ENCODE measurements at regions not wholly inside any gene's neighbourhood (a gene's known extent, or its start where the extent isn't known, plus 50 kb on each side); places are given as distances from the start of the nearest gene placed in this dataset.

DNA sequence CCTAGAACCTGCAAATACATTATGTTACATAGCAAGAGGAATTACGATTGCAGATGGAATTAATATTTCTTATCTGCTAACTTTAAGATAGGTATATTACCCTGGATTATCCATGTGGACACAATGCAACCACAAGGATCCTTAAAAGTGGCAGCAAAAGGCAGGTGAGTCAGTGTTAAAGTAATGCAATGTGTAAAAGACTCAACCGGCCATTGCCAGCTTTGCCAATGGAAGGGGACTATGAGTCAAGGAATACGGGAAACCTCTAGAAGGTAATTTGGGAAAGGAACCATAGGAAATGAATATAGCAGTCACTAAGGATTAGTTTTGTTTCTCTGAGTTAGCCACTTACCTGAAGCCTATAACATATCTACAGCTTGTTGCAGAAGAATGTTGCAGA, 692.1 kb upstream of the ZP4 start (continued):
- TF ChIP-seq ZBTB34 (CRISPR knock-in tag; IDR thresholded peaks at IDR 0.05) (no peak), ZFP1 (CRISPR knock-in tag; IDR thresholded peaks at IDR 0.05) (no peak), POLR2G (IDR thresholded peaks at IDR 0.05; ENCODE audit: low read depth, low read length) (no peak)

- Histone ChIP-seq H3K27ac (ENCODE audit: extremely low read depth, low read depth, low read length) (no peak overlapping the region), H3K9me3 (replicated peaks; ENCODE audit: control insufficient read depth, insufficient read depth, low read depth, low read length) (0 out of 2 replicates have a peak, but pooled peaks cover 2% of the 10 kb centered on the region), H3K9ac (ENCODE audit: insufficient read depth in 1 of 2, low read depth in 2 of 2, low read length in 2 of 2) (no peak overlapping the region), H3K4me2 (ENCODE audit: insufficient read depth, low read length) (no peak overlapping the region), H3K9me1 (ENCODE audit: control insufficient read depth, insufficient read depth, low read length) (no peaks in the 10 kb centered on the region), H3K36me3 (ENCODE audit: control insufficient read depth, insufficient read depth, low read length) (no peaks in the 10 kb centered on the region), H3K4me1 (replicated peaks in 1 of 2; ENCODE audit: control insufficient read depth in 2 of 2, insufficient read depth in 2 of 2, low read length in 2 of 2) (no peaks in the 10 kb centered on the region), H2AFZ (ENCODE audit: low read depth, low read length) (no peak overlapping the region), H3K27me3 (ENCODE audit: control insufficient read depth in 2 of 2, insufficient read depth in 2 of 2, low read length in 2 of 2) (no peaks in the 10 kb centered on the region), H4K20me1 (replicated peaks; ENCODE audit: control insufficient read depth, insufficient read depth, low read length) (no peaks in the 10 kb centered on the region), H3K79me2 (ENCODE audit: control insufficient read depth, insufficient read depth, low read length) (no peaks in the 10 kb centered on the region), H3K4me3 (no peak overlapping the region)
- WGBS (ENCODE audit: insufficient coverage, low coverage, missing lambda C conversion rate), result 3% methylated on average over 2 of the region's 2 CpGs
- FAIRE-seq (no peak), DNase-seq (ENCODE audit: extremely low read depth in 1 of 4, low spot score in 3 of 4) (no peak), ATAC-seq (no peak)
- in situ Hi-C loops (cut with MboI), result no loop called here
- POLR2A ChIA-PET, result no interaction called here
- no TSS peak for BruUV-seq (replicated peaks)
- intact Hi-C loops (cut with micrococcal nuclease), result no loop called here
- CTCF ChIA-PET (ENCODE audit: low intra/inter-chr PET ratio), result no interaction called here
- TF ChIP-seq MEF2A (IDR thresholded peaks at IDR 0.05; ENCODE audit: control insufficient read depth, low read depth, low read length) (no peak), FOXP1 (CRISPR knock-in tag; IDR thresholded peaks at IDR 0.05) (no peak), CAMTA2 (CRISPR knock-in tag; conservative IDR thresholded peaks at IDR 0.05) (no peak), XRCC3 (IDR thresholded peaks at IDR 0.05) (no peak), ZNF609 (CRISPR knock-in tag; IDR thresholded peaks at IDR 0.05; ENCODE audit: borderline replicate concordance) (no peak), CEBPG (CRISPR knock-in tag; IDR thresholded peaks at IDR 0.05) (no peak), CEBPG (tag; conservative IDR thresholded peaks at IDR 0.05 in 1 of 2, IDR thresholded peaks at IDR 0.05 in 1 of 2) (peak in 1 of 2 experiments; percentile 80; a peak in 2 of 4 replicates), SMAD2 (IDR thresholded peaks at IDR 0.05; ENCODE audit: low read depth, low read length) (no peak), SAFB (IDR thresholded peaks at IDR 0.05; ENCODE audit: borderline replicate concordance, low read depth, low read length) (no peak), MYBL2 (IDR thresholded peaks at IDR 0.05; ENCODE audit: low read depth) (no peak), MYBL2 (CRISPR knock-in tag; IDR thresholded peaks at IDR 0.05; ENCODE audit: borderline replicate concordance) (no peak), NFE2L1 (tag; IDR thresholded peaks at IDR 0.05; ENCODE audit: borderline replicate concordance, low read depth) (no peak)
Observed at GRCh38 chr1:238581332-238581731, 690.6 kb upstream of the ZP4 start.

All from K562 (cell line).